ENCODE measurements at regions not wholly inside any gene's neighbourhood (a gene's known extent, or its start where the extent isn't known, plus 50 kb on each side); places are given as distances from the start of the nearest gene placed in this dataset.

- no peak for DNase-seq
Observed at GRCh38 chr11:119982517-119983239, 155.2 kb downstream of the TRIM29 start.

GRCh38 chr11:119980431-119980830 is 157.5 kb downstream of the TRIM29 start:
- no peak for DNase-seq

GRCh38 chr11:119979701-119980100 is 158.2 kb downstream of the TRIM29 start:
- DNase-seq: no peak

- DNase-seq: no peak
Observed at GRCh38 chr11:119978696-119979095, 159.2 kb downstream of the TRIM29 start.

- no peak for DNase-seq
Observed at GRCh38 chr11:119977881-119978280, 160.0 kb downstream of the TRIM29 start.

GRCh38 chr11:119977561-119977860 is 160.4 kb downstream of the TRIM29 start:
- DNase-seq: no peak

GRCh38 chr11:119976805-119977560 is 160.9 kb downstream of the TRIM29 start:
- no peak for DNase-seq

- no peak for DNase-seq
Observed at GRCh38 chr11:119975561-119976152, 162.3 kb downstream of the TRIM29 start.

GRCh38 chr11:119974467-119974866 is 163.4 kb downstream of the TRIM29 start:
- DNase-seq: no peak

GRCh38 chr11:119974051-119974450 is 163.9 kb downstream of the TRIM29 start:
- DNase-seq: no peak

GRCh38 chr11:119972281-119972680 is 165.6 kb downstream of the TRIM29 start:
- DNase-seq: no peak

- no peak for DNase-seq
Observed at GRCh38 chr11:119970555-119971304, 167.2 kb downstream of the TRIM29 start.

GRCh38 chr11:119964136-119965025 is 173.5 kb downstream of the TRIM29 start:
- DNase-seq: no peak

- no peak for DNase-seq
Observed at GRCh38 chr11:119957951-119958350, 180.0 kb downstream of the TRIM29 start.

GRCh38 chr11:119952441-119952840 is 185.5 kb downstream of the TRIM29 start:
- DNase-seq: no peak

GRCh38 chr11:119943298-119943655 is 194.6 kb downstream of the TRIM29 start:
- no peak for DNase-seq

GRCh38 chr11:119942583-119943297 is 195.2 kb downstream of the TRIM29 start:
- DNase-seq: no peak

GRCh38 chr11:119941636-119942411 is 196.1 kb downstream of the TRIM29 start:
- DNase-seq: no peak

- DNase-seq: no peak
Observed at GRCh38 chr11:119941171-119941570, 196.7 kb downstream of the TRIM29 start.

GRCh38 chr11:119940401-119940976 is 197.4 kb downstream of the TRIM29 start:
- no peak for DNase-seq
